GM12878 (cell line): ENCODE measurements at regions not wholly inside any gene's neighbourhood (a gene's known extent, or its start where the extent isn't known, plus 50 kb on each side); places are given as distances from the start of the nearest gene placed in this dataset.
"Not testable (repeated sequence)": the region's sequence is repeated elsewhere in the genome, so short reads cannot be mapped to it uniquely, and the experiment has no call there.

ENCODE experiments used
- ATAC-seq: fragments of 200-7000 bp; cut with Tn5 transposase; 3 replicates; pipeline ENCODE4 v1.9.1; 2020; ENCODE audit warnings: mild to moderate bottlenecking, moderate library complexity
- BruUV-seq: library from RNA; stranded (reverse); fragments of 400-500 nt; replicated peaks from 2 replicates; lab custom pipeline; 2021; lab: Mats Ljungman, UMichigan
- CTCF ChIA-PET: fragments of 300-600 bp; sonication (Branson Sonifier 250); formaldehyde crosslinking; extraction: SDS; loops from one replicate; lab custom pipeline; 2021; ENCODE audit warnings: inconsistent platforms; lab: Yijun Ruan, JAX
- POLR2A ChIA-PET: fragments of 350-600 bp; formaldehyde crosslinking; extraction: SDS; loops from one replicate; lab custom pipeline; 2021; ENCODE audit warnings: inconsistent platforms; lab: Charles Lee
- RAD21 ChIA-PET: fragments of 300-600 bp; sonication (Branson Sonifier 250); formaldehyde crosslinking; loops from one replicate; lab custom pipeline; 2023; ENCODE audit warnings: antibody characterized with exemption; ENCODE audit not compliant: unreplicated experiment; lab: Charles Lee
- SMC1A ChIA-PET: fragments of 300-600 bp; sonication (Branson Sonifier 250); formaldehyde crosslinking; loops from one replicate; lab custom pipeline; 2023; ENCODE audit not compliant: unreplicated experiment, uncharacterized antibody; lab: Charles Lee
- DNase-seq: peaks from one replicate; pipeline ENCODE4 v3.0.0-alpha.2; 2011; ENCODE audit warnings: low read depth, low spot score
- FAIRE-seq: peaks from 3 replicates; lab custom pipeline; 2011; peaks lifted over from hg19 to GRCh38; lab: Jason Lieb, UNC
- H2AFZ ChIP-seq: 2 replicates; pipeline ENCODE4 v1.6.0; 2011; ENCODE audit warnings: low read depth, low read length, control low read depth; ENCODE audit not compliant: control insufficient read depth
- H3K27ac ChIP-seq: 2 replicates; pipeline ENCODE4 v1.5.1; 2011; ENCODE audit warnings: control low read depth; ENCODE audit not compliant: control insufficient read depth, insufficient read depth
- H3K27me3 ChIP-seq, 2 experiments: replicated peaks in 1 of 2; 2 replicates each; pipeline versions ENCODE4 v1.6.0 to v1.6.1; 2011; ENCODE audit warnings: low read length in 1 of 2; ENCODE audit not compliant: control insufficient read depth in 2 of 2, insufficient read depth in 2 of 2
- H3K36me3 ChIP-seq, 2 experiments: 2 replicates each; pipeline ENCODE4 v1.5.1; 2011; ENCODE audit warnings: low read length in 1 of 2; ENCODE audit not compliant: control insufficient read depth in 2 of 2, insufficient read depth in 2 of 2
- H3K4me1 ChIP-seq: 2 replicates; pipeline ENCODE4 v1.6.1; 2011; ENCODE audit warnings: mild to moderate bottlenecking, low read length, moderate library complexity, mixed read lengths; ENCODE audit not compliant: control insufficient read depth, insufficient read depth
- H3K4me2 ChIP-seq: 2 replicates; pipeline ENCODE4 v1.6.0; 2011; ENCODE audit warnings: control low read depth; ENCODE audit not compliant: control insufficient read depth, insufficient read depth
- H3K4me3 ChIP-seq: fragments of 200-600 bp; sonication (generic); 2 replicates; pipeline ENCODE4 v1.5.1; 2016
- H3K79me2 ChIP-seq: 2 replicates; pipeline ENCODE4 v1.6.0; 2011; ENCODE audit warnings: low read length; ENCODE audit not compliant: control insufficient read depth, insufficient read depth
- H3K9ac ChIP-seq: 2 replicates; pipeline ENCODE4 v1.8.0; 2011; ENCODE audit warnings: low read length, control low read depth, mixed read lengths; ENCODE audit not compliant: control insufficient read depth, insufficient read depth
- H3K9me3 ChIP-seq: replicated peaks from 3 replicates; pipeline ENCODE4 v1.5.1; 2011; ENCODE audit warnings: mild to moderate bottlenecking, low read length; ENCODE audit not compliant: control insufficient read depth, insufficient read depth
- H4K20me1 ChIP-seq: 2 replicates; pipeline ENCODE4 v1.6.0; 2011; ENCODE audit not compliant: control insufficient read depth, insufficient read depth
- NFYA ChIP-seq: IDR thresholded peaks from 2 replicates; pipeline ENCODE4 v1.6.1; 2011; ENCODE audit warnings: low read depth, mild to moderate bottlenecking, low read length, improper control_type of control experiment, borderline replicate concordance
- PBX3 ChIP-seq: IDR thresholded peaks from 2 replicates; pipeline ENCODE4 v1.6.1; 2011; ENCODE audit warnings: mild to moderate bottlenecking, low read depth, low read length, moderate library complexity; ENCODE audit not compliant: insufficient replicate concordance
- RAD21 ChIP-seq: IDR thresholded peaks from 2 replicates; pipeline ENCODE4 v1.6.1; 2011; ENCODE audit warnings: mild to moderate bottlenecking, low read depth, low read length, moderate library complexity; ENCODE audit not compliant: insufficient read depth
- RCOR1 ChIP-seq: conservative IDR thresholded peaks from 2 replicates; pipeline ENCODE4 v1.6.1; 2012; ENCODE audit warnings: low read depth, low read length, improper control_type of control experiment
- SRF ChIP-seq, 2 experiments: IDR thresholded peaks; 2 replicates each; pipeline ENCODE4 v1.6.1; 2011; ENCODE audit warnings: low read depth in 2 of 2, low read length in 2 of 2, mild to moderate bottlenecking in 1 of 2, moderate library complexity in 1 of 2
- TCF3 ChIP-seq: IDR thresholded peaks from 2 replicates; pipeline ENCODE4 v1.6.1; 2012; ENCODE audit warnings: low read depth, mild to moderate bottlenecking, low read length, borderline replicate concordance; ENCODE audit not compliant: insufficient read depth
- WGBS: methylation state at CpG from one replicate; pipeline ENCODE4 v1.1.6; 2016; ENCODE audit warnings: low lambda C conversion rate; ENCODE audit not compliant: insufficient replicate concordance, insufficient coverage; ENCODE audit errors: missing lambda C conversion rate; 5-methylcytosine and 5-hydroxymethylcytosine counted together
- in situ Hi-C: fragments of 300-500 bp; cut with MboI; formaldehyde crosslinking; loops from 9 replicates; pipeline ENCODE4 v1.14.3; 2018; ENCODE audit warnings: mixed read lengths
- intact Hi-C: fragments of 100-400 bp; cut with micrococcal nuclease; formaldehyde crosslinking; loops from one replicate; pipeline ENCODE4 v1.14.2; 2022; ENCODE audit not compliant: unreplicated experiment

- TF ChIP-seq SRF (IDR thresholded peaks at IDR 0.05; ENCODE audit: low read depth in 2 of 2, low read length in 2 of 2), result no peak
- TF ChIP-seq PBX3, result no peak
- TF ChIP-seq RCOR1, result no peak
- TF ChIP-seq RAD21, result no peak
- no peak for TF ChIP-seq NFYA
- TF ChIP-seq TCF3, result no peak
Measured at GRCh38 chr18:11454040-11454439, 155.4 kb upstream of the SLC35G4 start (continued).

GRCh38 chr18:11444169-11444568 lies 165.2 kb upstream of the SLC35G4 start:
- DNase-seq, BruUV-seq, intact Hi-C loops, H3K36me3 ChIP-seq, H3K27me3 ChIP-seq, H3K4me1 ChIP-seq, POLR2A ChIA-PET, H3K4me2 ChIP-seq, RAD21 ChIA-PET, ATAC-seq, H3K9me3 ChIP-seq, FAIRE-seq, H3K79me2 ChIP-seq, SMC1A ChIA-PET, H3K4me3 ChIP-seq, H2AFZ ChIP-seq, H3K9ac ChIP-seq, H3K27ac ChIP-seq, in situ Hi-C loops, H4K20me1 ChIP-seq: not testable (repeated sequence)
- CTCF ChIA-PET, result interaction anchor here (0.8 kb wide), 1 partner anchor 16 kb away, joined by 3 read pairs; no protein-coding TSS in a partner anchor
- 42% methylated on average over 4 of the region's 4 CpGs for WGBS
